Keratinocyte (primary cell): ENCODE measurements at regions not wholly inside any gene's neighbourhood (a gene's known extent, or its start where the extent isn't known, plus 50 kb on each side); places are given as distances from the start of the nearest gene placed in this dataset.

Source experiments
- CTCF ChIP-seq, 3 experiments: IDR thresholded peaks in 1 of 3; conservative IDR thresholded peaks in 1 of 3; optimal IDR thresholded peaks in 1 of 3; 2 replicates in 2 of 3; 3 replicates in 1 of 3; pipeline versions ENCODE3 to v1.5.1; 2011; ENCODE audit warnings: low read length in 3 of 3, mild to moderate bottlenecking in 3 of 3, moderate library complexity in 2 of 3, control low read depth in 1 of 3, inconsistent platforms in 1 of 3; ENCODE audit not compliant: insufficient read depth in 2 of 3; ENCODE audit errors: extremely low read depth in 1 of 3
- EZH2 ChIP-seq: IDR thresholded peaks from one replicate; pipeline ENCODE4 v1.6.1; 2012; ENCODE audit warnings: inconsistent platforms, mild to moderate bottlenecking, low read length, moderate library complexity

GRCh38 chr1:5191470-5191869 is 537.1 kb downstream of the AJAP1 start:
- TF ChIP-seq CTCF (optimal IDR thresholded peaks at IDR 0.05 in 1 of 3, IDR thresholded peaks at IDR 0.05 in 1 of 3, conservative IDR thresholded peaks at IDR 0.05 in 1 of 3; ENCODE audit: extremely low read depth in 1 of 3, insufficient read depth in 2 of 3, low read length in 3 of 3) (no peak), EZH2 (no peak)
